Activated CD8-positive, alpha-beta T cell treated with anti-CD3 and anti-CD28 coated beads, Interleukin-2, amount 10 ng/mL, durations not matched to agents 7 days and 5 days (primary cell): ENCODE measurements at regions not wholly inside any gene's neighbourhood (a gene's known extent, or its start where the extent isn't known, plus 50 kb on each side); places are given as distances from the start of the nearest gene placed in this dataset.

Source experiments
- ATAC-seq: fragments of 150-1000 bp; cut with Tn5 transposase; one replicate; pipeline ENCODE4 v1.10.0; 2021; ENCODE audit warnings: moderate library complexity
- CTCF ChIA-PET: fragments of 350-600 bp; sonication (Branson Sonifier 250); formaldehyde crosslinking; loops from one replicate; lab custom pipeline; 2021; ENCODE audit warnings: antibody characterized with exemption; lab: Charles Lee
- POLR2A ChIA-PET: fragments of 350-600 bp; sonication (Branson Sonifier 250); formaldehyde crosslinking; loops from one replicate; lab custom pipeline; 2021; ENCODE audit warnings: antibody characterized with exemption; lab: Charles Lee
- DNase-seq: peaks from one replicate; pipeline ENCODE4 v3.0.0-alpha.2; 2020
- H3K27ac Mint-ChIP-seq: one replicate; pipeline ENCODE4 v1.8.0; 2021; ENCODE audit warnings: mild to moderate bottlenecking, mixed read lengths
- H3K27me3 Mint-ChIP-seq: one replicate; pipeline ENCODE4 v1.8.0; 2021; ENCODE audit warnings: low read depth, mixed read lengths
- H3K36me3 Mint-ChIP-seq: one replicate; pipeline ENCODE4 v1.8.0; 2021; ENCODE audit warnings: low read depth, mixed read lengths
- H3K4me1 Mint-ChIP-seq: one replicate; pipeline ENCODE4 v1.8.0; 2021; ENCODE audit warnings: low read depth, mixed read lengths
- H3K4me3 Mint-ChIP-seq: one replicate; pipeline ENCODE4 v1.8.0; 2021; ENCODE audit warnings: mild to moderate bottlenecking, mixed read lengths
- H3K9me3 Mint-ChIP-seq: one replicate; pipeline ENCODE4 v1.8.0; 2022; ENCODE audit warnings: mixed read lengths; ENCODE audit not compliant: insufficient read depth

DNA sequence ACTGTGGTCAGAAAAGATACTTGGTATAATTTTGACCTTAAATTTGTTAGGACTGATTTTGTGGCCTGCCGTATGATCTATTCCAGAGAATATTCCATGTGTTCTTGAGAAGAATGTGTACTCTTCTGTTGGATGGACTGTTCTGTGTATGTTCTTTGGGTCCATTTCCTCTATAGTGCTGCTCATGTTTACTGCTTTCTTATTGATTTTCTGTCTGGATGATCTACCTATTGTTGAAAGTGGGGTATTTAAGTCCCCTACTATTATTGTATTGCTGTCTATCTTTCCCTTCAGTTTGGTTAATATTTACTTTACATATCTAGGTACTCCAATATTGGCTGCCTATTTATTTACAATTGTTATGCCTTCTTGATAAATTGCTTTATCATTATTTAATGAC, 298.4 kb downstream of the BCKDHB start:
- Mint-ChIP-seq H3K4me1 (no peaks in the 10 kb centered on the region), H3K9me3 (no peaks in the 10 kb centered on the region), H3K4me3 (no peak overlapping the region), H3K27me3 (no peaks in the 10 kb centered on the region), H3K27ac (no peak overlapping the region), H3K36me3 (no peaks in the 10 kb centered on the region)
- ChIA-PET POLR2A (no interaction called here), CTCF (no interaction called here)
- ATAC-seq (no peak), DNase-seq (no peak)

DNA sequence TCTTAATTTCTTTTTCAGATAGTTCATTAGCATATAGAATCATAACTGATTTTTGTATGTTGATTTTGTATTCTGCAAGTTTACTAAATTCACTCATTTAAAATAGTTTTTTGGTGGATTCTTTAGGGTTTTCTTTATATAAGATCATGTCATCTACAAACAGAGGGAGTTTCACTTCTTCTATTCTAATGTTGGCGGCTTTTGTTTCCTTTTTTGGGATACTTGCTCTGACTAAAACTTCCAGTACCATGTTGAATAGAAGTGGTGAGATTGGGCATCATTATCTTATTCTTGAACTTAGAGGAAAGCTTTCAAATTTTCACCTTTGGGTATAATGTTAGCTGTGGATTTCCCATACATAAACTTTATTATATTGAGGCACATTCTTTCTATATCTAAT, 296.9 kb downstream of the BCKDHB start:
- no peaks in the 10 kb centered on the region for H3K36me3 Mint-ChIP-seq
- ATAC-seq (no peak), DNase-seq (no peak)
- POLR2A ChIA-PET, result no interaction called here
- no peaks in the 10 kb centered on the region for H3K4me1 Mint-ChIP-seq
- no peaks in the 10 kb centered on the region for H3K9me3 Mint-ChIP-seq
- CTCF ChIA-PET, result no interaction called here
- no peak overlapping the region for H3K27ac Mint-ChIP-seq
- H3K4me3 Mint-ChIP-seq, result no peak overlapping the region
- H3K27me3 Mint-ChIP-seq, result no peaks in the 10 kb centered on the region

DNA sequence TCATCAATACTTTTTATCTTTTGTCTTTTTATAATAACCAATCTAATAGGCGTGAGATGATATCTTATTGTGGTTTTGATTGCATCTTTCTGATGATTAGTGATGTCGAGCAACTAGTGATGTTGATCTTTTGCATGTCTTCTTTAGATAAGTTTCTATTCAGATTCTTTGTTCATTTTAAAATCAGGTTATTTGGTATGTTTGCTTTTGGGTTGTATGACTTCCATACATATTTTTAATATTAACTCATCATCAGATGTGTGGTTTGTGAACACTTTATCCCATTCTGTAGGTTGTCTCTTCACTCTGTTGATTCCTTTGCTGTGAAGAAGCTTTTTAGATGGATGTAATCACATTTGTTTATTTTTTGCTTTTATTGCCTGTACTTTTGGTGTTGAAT, 295.8 kb downstream of the BCKDHB start:
- H3K27me3 Mint-ChIP-seq, result no peaks in the 10 kb centered on the region
- H3K9me3 Mint-ChIP-seq, result peaks cover 1% of the 10 kb centered on the region
- H3K27ac Mint-ChIP-seq, result no peak overlapping the region
- H3K4me1 Mint-ChIP-seq, result no peaks in the 10 kb centered on the region
- ChIA-PET CTCF (no interaction called here), POLR2A (no interaction called here)
- no peaks in the 10 kb centered on the region for H3K36me3 Mint-ChIP-seq
- no peak overlapping the region for H3K4me3 Mint-ChIP-seq
- ATAC-seq, result no peak
- DNase-seq, result no peak
